ENCODE measurements at regions not wholly inside any gene's neighbourhood (a gene's known extent, or its start where the extent isn't known, plus 50 kb on each side); places are given as distances from the start of the nearest gene placed in this dataset.
A peak's percentile ranks its signal among the peaks of the same experiment; 100 is the strongest.

GRCh38 chr12:25755136-25755970 lies 202.3 kb upstream of the LMNTD1 start:
- no peak for DNase-seq (ENCODE audit: low read depth in 2 of 2)

- DNase-seq (ENCODE audit: low read depth in 2 of 2), result no peak
These were observed 202.6 kb upstream of the RASSF8 start for GRCh38 chr12:25755971-25756260.

- no peak for DNase-seq (ENCODE audit: low read depth in 2 of 2)
These were observed 201.3 kb upstream of the RASSF8 start for GRCh38 chr12:25757037-25757665.

GRCh38 chr12:25759752-25760151 lies 198.7 kb upstream of the RASSF8 start:
- DNase-seq (ENCODE audit: low read depth in 2 of 2), result no peak

- no peak for DNase-seq (ENCODE audit: low read depth in 2 of 2)
These were observed 197.1 kb upstream of the RASSF8 start for GRCh38 chr12:25761356-25761755.

- no peak for DNase-seq (ENCODE audit: low read depth in 2 of 2)
These were observed 194.1 kb upstream of the RASSF8 start for GRCh38 chr12:25764409-25764808.

- DNase-seq (ENCODE audit: low read depth in 2 of 2), result no peak
These were observed 193.6 kb upstream of the RASSF8 start for GRCh38 chr12:25764892-25765291.

- peak in 1 of 2 experiments; percentile 53 for DNase-seq (ENCODE audit: low read depth in 2 of 2)
These were observed 190.9 kb upstream of the RASSF8 start for GRCh38 chr12:25767606-25768005.

- DNase-seq (ENCODE audit: low read depth in 2 of 2), result no peak
These were observed 190.3 kb upstream of the RASSF8 start for GRCh38 chr12:25768151-25768550.

GRCh38 chr12:25769082-25769945 lies 189.2 kb upstream of the RASSF8 start:
- DNase-seq (ENCODE audit: low read depth in 2 of 2), result peak in 1 of 2 experiments; percentile 39

- no peak for DNase-seq (ENCODE audit: low read depth in 2 of 2)
These were observed 187.4 kb upstream of the RASSF8 start for GRCh38 chr12:25771041-25771440.

GRCh38 chr12:25771476-25771875 lies 187.0 kb upstream of the RASSF8 start:
- no peak for DNase-seq (ENCODE audit: low read depth in 2 of 2)

- DNase-seq (ENCODE audit: low read depth in 2 of 2), result no peak
These were observed 182.5 kb upstream of the RASSF8 start for GRCh38 chr12:25775968-25776367.

GRCh38 chr12:25780771-25781170 lies 177.7 kb upstream of the RASSF8 start:
- no peak for DNase-seq (ENCODE audit: low read depth in 2 of 2)

- no peak for DNase-seq (ENCODE audit: low read depth in 2 of 2)
These were observed 177.2 kb upstream of the RASSF8 start for GRCh38 chr12:25781232-25781631.

GRCh38 chr12:25783566-25783965 lies 174.9 kb upstream of the RASSF8 start:
- no peak for DNase-seq (ENCODE audit: low read depth in 2 of 2)

GRCh38 chr12:25784669-25785068 lies 173.8 kb upstream of the RASSF8 start:
- no peak for DNase-seq (ENCODE audit: low read depth in 2 of 2)

GRCh38 chr12:25785134-25785533 lies 173.3 kb upstream of the RASSF8 start:
- no peak for DNase-seq (ENCODE audit: low read depth in 2 of 2)

- no peak for DNase-seq (ENCODE audit: low read depth in 2 of 2)
These were observed 170.8 kb upstream of the RASSF8 start for GRCh38 chr12:25787701-25788100.

- no peak for DNase-seq (ENCODE audit: low read depth in 2 of 2)
These were observed 169.6 kb upstream of the RASSF8 start for GRCh38 chr12:25788707-25789442.

- no peak for DNase-seq (ENCODE audit: low read depth in 2 of 2)
These were observed 168.9 kb upstream of the RASSF8 start for GRCh38 chr12:25789541-25789944.

GRCh38 chr12:25792031-25792430 lies 166.5 kb upstream of the RASSF8 start:
- DNase-seq (ENCODE audit: low read depth in 2 of 2), result no peak

Measured in fibroblast of skin of left biceps (primary cell).